ENCODE measurements at regions not wholly inside any gene's neighbourhood (a gene's known extent, or its start where the extent isn't known, plus 50 kb on each side); places are given as distances from the start of the nearest gene placed in this dataset.

GRCh38 chr16:50938932-50939331, 197.0 kb downstream of the CYLD start:
- TF ChIP-seq CTCF (conservative IDR thresholded peaks at IDR 0.05; ENCODE audit: low read depth, low read length) (no peak), EZH2 (IDR thresholded peaks at IDR 0.05; ENCODE audit: low read length, unreplicated experiment) (no peak)

Data from PC-3 (cell line).